GM15510 (cell line): ENCODE measurements at regions not wholly inside any gene's neighbourhood (a gene's known extent, or its start where the extent isn't known, plus 50 kb on each side); places are given as distances from the start of the nearest gene placed in this dataset.

ENCODE experiments used
- POLR2A ChIP-seq: IDR thresholded peaks from 3 replicates; pipeline ENCODE4 v1.6.1; 2011; ENCODE audit warnings: borderline replicate concordance; ENCODE audit not compliant: insufficient read length; ENCODE audit errors: extremely low read depth

GRCh38 chr6:27081931-27082330 is 165.6 kb upstream of the PRSS16 start:
- TF ChIP-seq POLR2A = no peak

GRCh38 chr6:27088068-27088467 is 159.4 kb upstream of the PRSS16 start:
- no peak for TF ChIP-seq POLR2A

DNA sequence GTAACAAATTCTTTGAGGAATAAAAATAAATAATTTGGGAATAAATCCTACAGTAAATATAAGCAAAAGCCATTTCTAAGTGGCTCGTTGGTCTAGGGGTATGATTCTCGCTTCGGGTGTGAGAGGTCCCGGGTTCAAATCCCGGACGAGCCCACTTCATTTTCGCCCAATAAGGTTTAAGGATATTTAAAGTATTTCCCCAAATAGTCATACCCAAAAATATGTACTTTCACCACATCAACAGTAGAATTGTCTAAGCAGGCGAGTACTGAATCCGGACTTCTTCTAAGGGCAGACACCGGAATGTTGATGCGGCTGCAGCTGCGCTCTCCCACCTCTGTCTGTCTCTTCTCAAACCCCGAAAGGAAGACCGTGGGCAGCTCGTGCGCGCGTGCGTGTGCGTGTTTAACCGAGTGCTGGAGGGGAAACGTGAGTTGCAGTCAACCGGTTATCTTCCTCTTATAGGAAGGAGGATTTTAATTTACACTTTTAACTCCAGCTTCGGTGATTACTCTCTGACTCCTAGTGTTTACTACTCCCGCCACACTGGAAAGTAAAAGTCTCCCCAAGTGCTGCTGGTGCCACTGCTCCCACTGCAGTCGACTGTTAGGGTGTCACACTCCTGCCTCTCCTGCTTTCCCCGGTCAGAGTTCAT is 155.7 kb upstream of the PRSS16 start:
- no peak for TF ChIP-seq POLR2A

- no peak for TF ChIP-seq POLR2A
These were observed 155.2 kb upstream of the PRSS16 start for GRCh38 chr6:27092316-27092692.

DNA sequence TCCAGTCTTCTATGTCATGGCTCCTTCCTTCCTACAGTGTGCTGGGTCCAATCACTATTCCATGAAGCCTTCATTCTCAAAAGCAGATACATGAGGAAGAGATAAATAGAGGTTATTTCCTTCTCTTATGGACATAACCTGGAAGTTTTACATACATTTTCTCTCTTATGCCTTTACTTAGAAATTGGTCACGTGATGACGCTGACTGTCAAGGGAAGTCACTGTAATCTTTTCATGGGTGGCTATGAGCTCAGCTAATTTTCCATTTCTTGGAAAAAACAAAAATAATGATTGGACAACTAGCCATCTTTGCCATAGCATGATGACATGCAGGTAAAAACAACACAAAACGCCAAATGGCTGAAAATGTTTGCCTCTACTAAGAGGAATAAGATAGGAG is 151.6 kb upstream of the PRSS16 start:
- TF ChIP-seq POLR2A = no peak

GRCh38 chr6:27096834-27097511 is 150.5 kb upstream of the PRSS16 start:
- peak; percentile 19 for TF ChIP-seq POLR2A

DNA sequence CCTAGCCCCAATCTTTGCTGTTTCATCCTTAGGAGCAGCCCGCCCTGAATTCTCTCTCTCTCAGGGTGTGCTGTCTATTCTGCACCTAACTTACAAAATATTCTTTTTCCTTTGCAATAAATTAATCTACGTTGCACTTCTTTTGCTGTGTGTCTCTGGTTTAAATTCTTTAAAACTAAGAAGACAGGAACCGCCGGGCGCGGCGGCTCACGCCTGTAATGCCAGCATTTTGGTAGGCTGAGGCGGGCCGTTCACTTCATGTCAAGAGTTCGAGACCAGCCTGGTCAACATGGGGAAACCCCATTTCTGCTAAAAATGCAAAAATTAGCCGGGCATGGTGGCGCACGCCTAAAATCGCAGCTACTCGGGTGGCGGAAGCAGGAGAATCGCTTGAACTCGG is 148.5 kb upstream of the PRSS16 start:
- TF ChIP-seq POLR2A = no peak

GRCh38 chr6:27100921-27101320 is 146.6 kb upstream of the PRSS16 start:
- TF ChIP-seq POLR2A = no peak

DNA sequence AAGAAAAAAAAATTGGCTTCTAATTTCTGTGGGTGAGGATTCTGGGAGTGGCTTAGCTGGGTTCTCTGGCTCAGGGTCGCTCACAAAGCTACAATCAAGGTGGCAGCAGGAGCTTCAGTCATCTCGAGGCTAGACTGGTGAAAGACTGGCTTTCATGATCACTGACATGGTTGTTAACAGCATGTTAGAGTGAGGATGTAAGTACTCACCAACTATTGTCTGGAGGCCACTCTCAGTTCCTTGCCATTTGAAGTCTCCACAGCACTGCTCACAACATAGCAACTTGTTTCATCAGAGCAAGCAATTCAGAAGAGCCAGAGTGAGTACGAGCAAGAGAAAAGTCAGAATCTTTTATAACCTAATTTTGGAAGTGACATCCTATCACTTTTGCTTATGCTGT is 145.7 kb upstream of the PRSS16 start:
- TF ChIP-seq POLR2A = no peak

- no peak for TF ChIP-seq POLR2A
These were observed 141.1 kb upstream of the PRSS16 start for GRCh38 chr6:27106382-27106781.

DNA sequence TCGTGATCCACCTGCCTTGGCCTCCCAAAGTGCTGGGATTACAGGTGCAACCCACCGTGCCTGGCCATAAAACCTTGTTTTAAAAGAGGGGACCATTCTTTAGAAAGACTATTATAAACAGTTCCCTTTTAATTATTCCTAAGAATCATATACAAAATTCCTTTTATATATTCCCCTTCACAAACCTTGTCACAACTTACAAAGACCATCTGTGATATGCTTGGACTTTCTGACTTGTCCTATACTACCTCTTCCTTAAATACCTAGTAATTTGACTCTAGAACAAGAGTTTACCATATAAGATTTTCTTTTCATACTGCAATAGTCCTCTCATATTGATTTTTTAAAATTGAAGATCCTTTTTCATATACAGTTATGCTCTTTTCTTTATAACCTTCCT is 135.8 kb upstream of the PRSS16 start:
- no peak for TF ChIP-seq POLR2A

DNA sequence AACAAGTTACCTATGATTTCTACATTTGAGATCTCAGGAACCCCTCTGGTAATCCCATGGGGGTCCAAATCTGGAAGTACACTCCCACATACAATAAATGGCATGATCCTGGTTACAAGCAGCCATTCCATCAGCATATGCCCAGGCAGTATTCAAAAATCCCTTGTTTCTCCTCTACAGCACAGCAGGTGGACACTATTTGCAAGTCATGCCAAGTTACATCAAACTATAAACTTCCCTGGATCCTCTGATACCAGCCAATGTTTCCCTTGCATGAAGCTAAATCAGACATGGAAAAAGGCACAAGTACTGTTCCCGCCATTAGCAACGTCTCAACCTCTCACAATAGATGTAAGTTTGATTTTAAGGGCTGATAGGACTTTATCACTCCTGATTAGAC is 134.5 kb upstream of the PRSS16 start:
- no peak for TF ChIP-seq POLR2A

- TF ChIP-seq POLR2A = no peak
These were observed 128.2 kb upstream of the PRSS16 start for GRCh38 chr6:27119329-27119728.

DNA sequence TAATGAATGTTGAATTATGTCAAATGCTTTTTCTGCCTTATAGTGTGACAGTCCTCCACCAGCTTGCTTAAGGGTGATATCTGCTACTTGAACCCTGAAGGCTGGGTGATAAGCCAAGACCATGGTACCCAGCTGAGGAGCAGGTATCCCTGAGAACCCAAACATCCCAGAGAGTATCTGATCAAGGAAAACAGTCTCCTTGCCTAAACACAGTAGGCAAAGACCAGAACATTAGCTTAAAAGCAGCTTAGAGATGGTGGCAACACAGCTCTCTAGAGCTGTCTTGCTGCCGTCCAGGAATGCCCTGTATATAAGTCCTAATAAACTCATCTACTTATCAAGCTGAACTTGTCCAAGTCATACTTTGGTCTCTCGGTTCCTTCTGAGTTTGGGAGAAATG is 127.7 kb upstream of the PRSS16 start:
- no peak for TF ChIP-seq POLR2A

GRCh38 chr6:27121640-27122039 is 125.9 kb upstream of the PRSS16 start:
- TF ChIP-seq POLR2A = no peak

GRCh38 chr6:27124252-27124657 is 123.2 kb upstream of the PRSS16 start:
- TF ChIP-seq POLR2A = no peak

- TF ChIP-seq POLR2A = no peak
These were observed 121.3 kb upstream of the PRSS16 start for GRCh38 chr6:27126046-27126814.
